Endothelial cell of umbilical vein (primary cell): ENCODE measurements at regions not wholly inside any gene's neighbourhood (a gene's known extent, or its start where the extent isn't known, plus 50 kb on each side); places are given as distances from the start of the nearest gene placed in this dataset.

Experiments used
- BruUV-seq: library from RNA; stranded (reverse); fragments of 400-500 nt; replicated peaks from 2 replicates; lab custom pipeline; 2021; lab: Mats Ljungman, UMichigan
- CTCF ChIA-PET: fragments of 300-600, 350-600 bp; sonication (Branson Sonifier 250); formaldehyde crosslinking; loops from one replicate; lab custom pipeline; 2021; ENCODE audit warnings: antibody characterized with exemption, inconsistent platforms; lab: Charles Lee
- POLR2A ChIA-PET: fragments of 300-600, 350-600 bp; sonication (Branson Sonifier 250); formaldehyde crosslinking; loops from one replicate; lab custom pipeline; 2021; ENCODE audit warnings: antibody characterized with exemption, inconsistent platforms; lab: Charles Lee
- DNase-seq: peaks from one replicate; pipeline ENCODE4 v3.0.0-alpha.2; 2011; ENCODE audit warnings: low read depth, low spot score
- FAIRE-seq: peaks from 2 replicates; lab custom pipeline; 2011; peaks lifted over from hg19 to GRCh38; lab: Jason Lieb, UNC
- H2AFZ ChIP-seq: 2 replicates; pipeline ENCODE4 v1.6.0; 2012; ENCODE audit warnings: low read depth, low read length, control low read depth, inconsistent platforms
- H3K27ac ChIP-seq: 2 replicates; pipeline ENCODE4 v1.5.1; 2011; ENCODE audit warnings: low read depth, mild to moderate bottlenecking, control low read depth, low read length, moderate library complexity; ENCODE audit not compliant: insufficient read depth
- H3K27me3 ChIP-seq, 2 experiments: 2 replicates each; pipeline versions ENCODE4 v1.6.0 to v1.6.1; 2011; ENCODE audit warnings: low read length in 2 of 2, mixed read lengths in 1 of 2; ENCODE audit not compliant: control insufficient read depth in 2 of 2, insufficient read depth in 2 of 2
- H3K36me3 ChIP-seq, 2 experiments: 2 replicates in 1 of 2; 3 replicates in 1 of 2; pipeline ENCODE4 v1.5.1; 2011; ENCODE audit warnings: low read length in 2 of 2, mild to moderate bottlenecking in 1 of 2, moderate library complexity in 1 of 2; ENCODE audit not compliant: control insufficient read depth in 2 of 2, insufficient read depth in 2 of 2; ENCODE audit errors: extremely low read depth in 1 of 2
- H3K4me1 ChIP-seq: 3 replicates; pipeline ENCODE4 v1.5.1; 2011; ENCODE audit warnings: mild to moderate bottlenecking, low read length; ENCODE audit not compliant: control insufficient read depth, insufficient read depth; ENCODE audit errors: extremely low read depth
- H3K4me2 ChIP-seq: 2 replicates; pipeline ENCODE4 v1.6.1; 2011; ENCODE audit warnings: low read length, control low read depth, mixed read lengths; ENCODE audit not compliant: insufficient read depth
- H3K4me3 ChIP-seq, 3 experiments: fragments of 200-600 bp in 1 of 3; sonication (generic), shearing (Covaris generic) in 1 of 3; replicated peaks in 1 of 3; 2 replicates each; pipeline ENCODE4 v1.5.1; 2011 to 2016; ENCODE audit warnings: control low read depth in 3 of 3, low read length in 3 of 3, mild to moderate bottlenecking in 2 of 3, inconsistent platforms in 1 of 3, low read depth in 1 of 3, moderate library complexity in 1 of 3; ENCODE audit not compliant: insufficient read depth in 1 of 3
- H3K79me2 ChIP-seq: 2 replicates; pipeline ENCODE4 v1.6.0; 2012; ENCODE audit warnings: low read length, inconsistent platforms; ENCODE audit not compliant: control insufficient read depth, insufficient read depth
- H3K9ac ChIP-seq: replicated peaks from 2 replicates; pipeline ENCODE3; 2011; ENCODE audit warnings: low read length, control low read depth; ENCODE audit not compliant: insufficient read depth; ENCODE audit errors: extremely low read depth
- H3K9me1 ChIP-seq: replicated peaks from 3 replicates; pipeline ENCODE4 v1.6.0; 2011; ENCODE audit warnings: mild to moderate bottlenecking, low read length; ENCODE audit not compliant: control insufficient read depth, insufficient read depth; ENCODE audit errors: extremely low read depth
- H3K9me3 ChIP-seq: replicated peaks from 2 replicates; pipeline ENCODE4 v1.5.1; 2012; ENCODE audit warnings: low read length, inconsistent platforms; ENCODE audit not compliant: control insufficient read depth, insufficient read depth
- H4K20me1 ChIP-seq: replicated peaks from 2 replicates; pipeline ENCODE3; 2011; ENCODE audit warnings: mild to moderate bottlenecking, low read length; ENCODE audit not compliant: control insufficient read depth, insufficient read depth; ENCODE audit errors: extremely low read depth
- EZH2 ChIP-seq: IDR thresholded peaks from 2 replicates; pipeline ENCODE4 v1.6.1; 2012; ENCODE audit warnings: borderline replicate concordance, low read depth, mild to moderate bottlenecking, moderate library complexity, low read length, inconsistent platforms; ENCODE audit not compliant: severe bottlenecking
- FOS ChIP-seq: IDR thresholded peaks from 2 replicates; pipeline ENCODE4 v1.6.1; 2011; ENCODE audit warnings: mild to moderate bottlenecking, low read length, moderate library complexity, borderline replicate concordance; ENCODE audit not compliant: insufficient read depth
- GATA2 ChIP-seq: IDR thresholded peaks from 2 replicates; pipeline ENCODE4 v1.7.0; 2011; ENCODE audit warnings: low read depth, mild to moderate bottlenecking, moderate library complexity, mixed read lengths, low read length; ENCODE audit not compliant: insufficient read length, insufficient read depth
- JUN ChIP-seq: IDR thresholded peaks from 2 replicates; pipeline ENCODE4 v1.6.1; 2011; ENCODE audit warnings: borderline replicate concordance, low read depth; ENCODE audit not compliant: insufficient read length, insufficient read depth
- MYC ChIP-seq: IDR thresholded peaks from one replicate; pipeline ENCODE4 v1.6.1; 2011; ENCODE audit warnings: mild to moderate bottlenecking, low read depth, low read length
- POLR2A ChIP-seq: IDR thresholded peaks from 2 replicates; pipeline ENCODE4 v1.6.1; 2012; ENCODE audit warnings: low read depth, mild to moderate bottlenecking, control low read depth, low read length
- POLR2AphosphoS5 ChIP-seq: IDR thresholded peaks from 2 replicates; pipeline ENCODE4 v1.6.1; 2012; ENCODE audit warnings: low read depth, mild to moderate bottlenecking, control low read depth, low read length, moderate library complexity; ENCODE audit not compliant: insufficient read depth
- dilution Hi-C: fragments of 300-500 bp; cut with MboI; formaldehyde crosslinking; loops from one replicate; pipeline ENCODE4 v1.15.0; 2019; ENCODE audit warnings: low sequenced_read_pairs; ENCODE audit not compliant: extremely low pct_ligation_motif_present
- intact Hi-C: fragments of 100-400 bp; cut with micrococcal nuclease; formaldehyde crosslinking; loops from one replicate; pipeline ENCODE4 v1.10.0; 2022
- TF ChIP-seq, protein P1 (sequence below): IDR thresholded peaks from 2 replicates; pipeline ENCODE4 v1.6.1; 2011; ENCODE audit not compliant: insufficient read depth, insufficient read length
- TF ChIP-seq, protein P2 (sequence below), 2 donors: IDR thresholded peaks; 1 replicate in 1 of 2; 2 replicates in 1 of 2; pipeline ENCODE4 v1.5.1; 2011; ENCODE audit warnings: low read length in 2 of 2, mild to moderate bottlenecking in 2 of 2, moderate library complexity in 2 of 2, control low read depth in 1 of 2, inconsistent platforms in 1 of 2, low read depth in 1 of 2; ENCODE audit not compliant: insufficient read depth in 1 of 2; ENCODE audit errors: extremely low read depth in 1 of 2

DNA sequence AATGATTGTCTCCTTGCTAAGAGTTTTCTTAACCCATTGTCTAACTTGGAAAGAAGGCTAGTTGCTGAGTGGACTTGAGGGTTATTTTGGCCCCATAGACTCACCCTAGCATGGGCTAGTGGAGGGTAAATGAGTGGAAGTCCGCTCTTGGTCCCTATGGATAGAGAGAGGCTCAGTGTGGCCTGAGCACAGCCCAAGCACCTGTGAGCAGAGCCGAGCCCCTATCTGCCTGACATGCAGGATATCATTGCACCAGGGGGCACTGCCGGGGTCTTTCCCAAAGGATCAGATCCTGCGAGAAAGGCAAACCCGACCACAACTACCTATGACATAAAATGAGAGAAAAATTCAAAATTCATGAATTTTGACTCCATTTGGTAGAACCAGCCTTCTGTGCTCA lies 70.6 kb upstream of the GGTLC1 start:
- TF ChIP-seq POLR2A (no peak), GATA2 (no peak), EZH2 (no peak), FOS (no peak), POLR2AphosphoS5 (no peak), JUN (no peak), MYC (no peak)
- TF ChIP-seq, protein P1, sequence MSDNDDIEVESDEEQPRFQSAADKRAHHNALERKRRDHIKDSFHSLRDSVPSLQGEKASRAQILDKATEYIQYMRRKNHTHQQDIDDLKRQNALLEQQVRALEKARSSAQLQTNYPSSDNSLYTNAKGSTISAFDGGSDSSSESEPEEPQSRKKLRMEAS = no peak
- TF ChIP-seq, protein P2, sequence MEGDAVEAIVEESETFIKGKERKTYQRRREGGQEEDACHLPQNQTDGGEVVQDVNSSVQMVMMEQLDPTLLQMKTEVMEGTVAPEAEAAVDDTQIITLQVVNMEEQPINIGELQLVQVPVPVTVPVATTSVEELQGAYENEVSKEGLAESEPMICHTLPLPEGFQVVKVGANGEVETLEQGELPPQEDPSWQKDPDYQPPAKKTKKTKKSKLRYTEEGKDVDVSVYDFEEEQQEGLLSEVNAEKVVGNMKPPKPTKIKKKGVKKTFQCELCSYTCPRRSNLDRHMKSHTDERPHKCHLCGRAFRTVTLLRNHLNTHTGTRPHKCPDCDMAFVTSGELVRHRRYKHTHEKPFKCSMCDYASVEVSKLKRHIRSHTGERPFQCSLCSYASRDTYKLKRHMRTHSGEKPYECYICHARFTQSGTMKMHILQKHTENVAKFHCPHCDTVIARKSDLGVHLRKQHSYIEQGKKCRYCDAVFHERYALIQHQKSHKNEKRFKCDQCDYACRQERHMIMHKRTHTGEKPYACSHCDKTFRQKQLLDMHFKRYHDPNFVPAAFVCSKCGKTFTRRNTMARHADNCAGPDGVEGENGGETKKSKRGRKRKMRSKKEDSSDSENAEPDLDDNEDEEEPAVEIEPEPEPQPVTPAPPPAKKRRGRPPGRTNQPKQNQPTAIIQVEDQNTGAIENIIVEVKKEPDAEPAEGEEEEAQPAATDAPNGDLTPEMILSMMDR (IDR thresholded peaks at IDR 0.05; ENCODE audit: extremely low read depth in 1 of 2, insufficient read depth in 1 of 2, low read depth in 1 of 2, low read length in 2 of 2) = no peak
- Histone ChIP-seq H3K79me2 (no peaks in the 10 kb centered on the region), H3K4me1 (no peaks in the 10 kb centered on the region), H3K4me3 (no peak overlapping the region), H3K9me1 (no peaks in the 10 kb centered on the region), H3K4me2 (no peak overlapping the region), H3K27ac (no peak overlapping the region), H3K9me3 (no peaks in the 10 kb centered on the region), H4K20me1 (no peaks in the 10 kb centered on the region), H3K9ac (no peak overlapping the region), H3K36me3 (no peaks in the 10 kb centered on the region), H3K27me3 (no peaks in the 10 kb centered on the region), H2AFZ (no peak overlapping the region)
- dilution Hi-C loops (no loop called here), intact Hi-C loops (no loop called here)
- ChIA-PET POLR2A (no interaction called here), CTCF (no interaction called here)
- no TSS peak for BruUV-seq
- DNase-seq (no peak), FAIRE-seq (no peak)
